ENCODE measurements at regions not wholly inside any gene's neighbourhood (a gene's known extent, or its start where the extent isn't known, plus 50 kb on each side); places are given as distances from the start of the nearest gene placed in this dataset.

DNA sequence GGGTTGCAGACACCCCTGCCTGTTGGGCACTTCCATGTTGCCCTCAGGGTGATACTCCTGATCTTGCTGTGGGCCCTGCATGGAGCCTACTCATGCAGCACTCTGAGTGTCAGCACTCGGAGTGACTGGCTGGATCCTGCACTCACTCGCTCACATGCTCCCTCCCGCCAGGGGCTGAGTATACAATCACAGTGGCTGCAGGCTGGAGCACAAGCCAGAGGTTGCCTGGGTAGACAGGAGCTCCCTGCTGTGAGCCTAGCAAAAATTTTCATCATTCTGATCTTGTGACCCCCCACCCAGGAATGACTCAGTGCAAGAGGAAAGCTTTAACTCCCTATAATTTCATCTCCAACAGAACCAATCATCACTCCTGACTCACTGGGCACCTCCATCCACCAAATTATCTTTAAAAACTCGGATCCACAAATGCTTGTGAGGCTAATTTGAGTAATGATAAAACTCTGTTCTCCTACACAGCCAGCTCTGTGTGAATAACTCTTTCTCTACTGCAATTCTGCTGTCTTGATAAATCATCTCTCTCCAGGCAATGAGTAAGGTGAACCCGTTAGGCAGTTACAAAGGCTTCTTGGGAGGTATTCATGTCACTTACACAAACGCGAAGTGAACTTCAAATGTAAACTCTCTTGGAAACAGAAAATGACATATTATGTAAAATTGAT lies 1180.8 kb upstream of the PABPC4L start:
- TF ChIP-seq, protein P1, sequence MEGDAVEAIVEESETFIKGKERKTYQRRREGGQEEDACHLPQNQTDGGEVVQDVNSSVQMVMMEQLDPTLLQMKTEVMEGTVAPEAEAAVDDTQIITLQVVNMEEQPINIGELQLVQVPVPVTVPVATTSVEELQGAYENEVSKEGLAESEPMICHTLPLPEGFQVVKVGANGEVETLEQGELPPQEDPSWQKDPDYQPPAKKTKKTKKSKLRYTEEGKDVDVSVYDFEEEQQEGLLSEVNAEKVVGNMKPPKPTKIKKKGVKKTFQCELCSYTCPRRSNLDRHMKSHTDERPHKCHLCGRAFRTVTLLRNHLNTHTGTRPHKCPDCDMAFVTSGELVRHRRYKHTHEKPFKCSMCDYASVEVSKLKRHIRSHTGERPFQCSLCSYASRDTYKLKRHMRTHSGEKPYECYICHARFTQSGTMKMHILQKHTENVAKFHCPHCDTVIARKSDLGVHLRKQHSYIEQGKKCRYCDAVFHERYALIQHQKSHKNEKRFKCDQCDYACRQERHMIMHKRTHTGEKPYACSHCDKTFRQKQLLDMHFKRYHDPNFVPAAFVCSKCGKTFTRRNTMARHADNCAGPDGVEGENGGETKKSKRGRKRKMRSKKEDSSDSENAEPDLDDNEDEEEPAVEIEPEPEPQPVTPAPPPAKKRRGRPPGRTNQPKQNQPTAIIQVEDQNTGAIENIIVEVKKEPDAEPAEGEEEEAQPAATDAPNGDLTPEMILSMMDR (conservative IDR thresholded peaks at IDR 0.05): no peak
- TF ChIP-seq ZFX (IDR thresholded peaks at IDR 0.05): no peak
